GM18505 (cell line): ENCODE measurements at regions not wholly inside any gene's neighbourhood (a gene's known extent, or its start where the extent isn't known, plus 50 kb on each side); places are given as distances from the start of the nearest gene placed in this dataset.

Experiments used
- ATAC-seq: cut with Tn5 transposase; IDR thresholded peaks from one replicate; pipeline ENCODE4 v1.9.1; 2021; ENCODE audit not compliant: unreplicated experiment
- POLR2A ChIP-seq: IDR thresholded peaks from 4 replicates; pipeline ENCODE4 v1.6.1; 2011; ENCODE audit warnings: borderline replicate concordance; ENCODE audit not compliant: insufficient read depth, insufficient read length; ENCODE audit errors: extremely low read depth

DNA sequence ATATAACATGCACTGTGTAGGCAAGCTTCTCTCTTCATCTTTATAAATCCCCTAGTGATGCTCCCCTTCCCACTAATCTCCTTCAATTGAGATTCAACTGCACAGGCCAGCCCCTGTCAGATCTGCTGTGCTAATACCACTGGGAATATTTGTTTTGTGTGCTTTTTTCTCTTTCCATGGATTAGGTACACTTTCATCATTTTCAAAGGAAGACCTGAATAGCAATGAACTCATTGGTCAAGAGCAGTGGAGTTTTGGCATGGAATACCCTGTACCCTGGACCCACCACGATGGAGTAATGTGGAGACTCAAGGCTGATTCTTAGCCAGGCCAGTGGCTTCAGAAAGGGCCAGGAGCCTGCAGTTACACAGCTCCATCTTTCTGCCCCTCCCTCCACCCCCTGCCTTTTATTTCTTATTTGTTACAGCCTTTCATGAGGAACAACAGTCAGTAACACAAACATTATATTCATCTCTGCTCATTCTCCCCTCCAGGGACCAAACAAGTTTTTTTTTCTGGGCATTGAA is 75.4 kb upstream of the KCNG1 start:
- no peak for ATAC-seq

DNA sequence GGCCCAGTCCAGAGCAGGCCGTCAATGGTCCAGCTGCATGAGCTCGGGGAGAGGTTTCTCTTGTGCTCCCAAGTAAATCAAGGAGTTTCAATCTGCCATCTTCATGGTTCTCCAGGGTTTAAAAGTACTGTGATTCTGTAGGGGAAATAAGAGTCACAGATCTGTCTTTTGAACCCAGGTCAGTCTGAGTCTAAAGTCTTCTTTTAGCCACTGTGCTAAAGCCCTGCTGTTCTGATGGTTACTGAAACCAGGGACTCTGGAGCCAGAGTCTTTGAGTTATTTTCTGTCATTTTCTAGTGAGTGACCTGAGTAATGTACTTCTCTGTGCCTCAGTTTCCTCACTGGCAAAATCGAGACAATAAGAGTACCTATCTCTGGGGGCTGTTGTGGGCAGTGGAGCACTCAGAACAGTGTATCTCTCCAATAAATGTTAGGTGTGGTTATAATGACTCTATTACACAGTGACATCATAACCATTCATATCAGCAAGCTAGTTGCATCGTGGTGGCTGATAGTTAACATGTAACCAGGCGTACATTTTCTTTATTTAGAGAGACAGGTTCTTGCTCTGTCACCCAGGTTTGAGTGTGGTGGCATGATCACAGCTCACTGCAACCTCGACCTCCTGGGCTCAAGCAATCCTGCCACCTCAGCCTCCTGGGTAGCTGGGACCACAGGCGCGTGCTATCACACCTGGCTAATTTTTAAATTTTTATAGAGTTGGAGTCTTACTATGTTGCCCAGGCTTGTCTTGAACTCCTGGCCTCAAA is 74.6 kb upstream of the KCNG1 start:
- TF ChIP-seq POLR2A: no peak
- ATAC-seq: no peak

More for the DNA sequence above, 75.4 kb upstream of the KCNG1 start:
- no peak for TF ChIP-seq POLR2A

GRCh38 chr20:51096582-51097267 is 73.8 kb upstream of the KCNG1 start:
- no peak for TF ChIP-seq POLR2A
- ATAC-seq: no peak

- TF ChIP-seq POLR2A: no peak
- ATAC-seq: no peak
These were observed 73.0 kb upstream of the KCNG1 start for GRCh38 chr20:51095633-51096521.

DNA sequence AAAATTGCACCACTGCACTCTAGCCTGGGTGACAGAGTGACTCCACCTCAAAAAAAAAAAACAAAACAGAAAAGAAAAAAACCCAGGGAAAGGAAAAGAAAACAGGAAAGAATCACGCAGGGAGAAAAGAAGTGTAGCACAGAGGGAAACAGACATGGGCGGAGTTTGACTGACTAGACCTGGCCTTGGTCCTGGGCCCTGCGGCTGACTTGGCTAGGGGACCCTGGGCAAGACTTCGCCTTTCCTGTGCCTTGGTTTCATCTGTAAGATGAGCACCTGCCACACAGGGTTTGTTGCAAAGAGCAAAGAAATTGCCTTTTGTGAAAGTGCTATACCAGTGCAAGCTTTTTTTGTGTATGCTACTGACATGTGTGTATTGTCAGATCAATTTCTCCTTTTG is 71.3 kb upstream of the KCNG1 start:
- ATAC-seq: no peak
- no peak for TF ChIP-seq POLR2A

DNA sequence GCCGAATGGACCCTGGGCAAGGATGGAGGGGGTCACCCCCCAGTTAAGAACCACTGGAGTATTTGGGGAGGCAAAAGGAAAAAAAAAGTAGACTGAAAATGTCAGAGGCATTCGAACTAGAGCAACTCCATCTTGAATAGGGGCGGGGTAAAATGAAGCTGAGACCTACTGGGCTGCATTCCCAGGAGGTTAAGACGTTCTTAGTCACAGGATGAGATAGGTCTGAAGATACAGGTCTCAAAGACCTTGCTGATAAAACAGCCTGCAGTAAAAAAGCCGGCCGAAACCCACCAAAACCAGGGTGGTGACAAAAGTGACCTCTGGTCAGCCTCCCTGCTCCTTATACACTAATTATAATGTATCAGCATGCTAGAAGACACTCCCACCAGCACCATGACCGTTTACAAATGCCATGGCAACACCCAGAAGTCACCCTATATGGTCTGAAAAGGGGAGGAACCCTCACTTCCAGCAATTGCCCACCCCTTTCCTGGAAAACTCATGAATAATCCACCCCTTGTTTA is 70.4 kb upstream of the KCNG1 start:
- TF ChIP-seq POLR2A: no peak
- ATAC-seq: no peak

GRCh38 chr20:51092338-51092737 is 69.4 kb upstream of the KCNG1 start:
- no peak for ATAC-seq
- TF ChIP-seq POLR2A: no peak

GRCh38 chr20:51091406-51092195 is 68.7 kb upstream of the KCNG1 start:
- no peak for ATAC-seq
- TF ChIP-seq POLR2A: no peak

GRCh38 chr20:51089840-51090239 is 66.9 kb upstream of the KCNG1 start:
- TF ChIP-seq POLR2A: no peak
- ATAC-seq: no peak

DNA sequence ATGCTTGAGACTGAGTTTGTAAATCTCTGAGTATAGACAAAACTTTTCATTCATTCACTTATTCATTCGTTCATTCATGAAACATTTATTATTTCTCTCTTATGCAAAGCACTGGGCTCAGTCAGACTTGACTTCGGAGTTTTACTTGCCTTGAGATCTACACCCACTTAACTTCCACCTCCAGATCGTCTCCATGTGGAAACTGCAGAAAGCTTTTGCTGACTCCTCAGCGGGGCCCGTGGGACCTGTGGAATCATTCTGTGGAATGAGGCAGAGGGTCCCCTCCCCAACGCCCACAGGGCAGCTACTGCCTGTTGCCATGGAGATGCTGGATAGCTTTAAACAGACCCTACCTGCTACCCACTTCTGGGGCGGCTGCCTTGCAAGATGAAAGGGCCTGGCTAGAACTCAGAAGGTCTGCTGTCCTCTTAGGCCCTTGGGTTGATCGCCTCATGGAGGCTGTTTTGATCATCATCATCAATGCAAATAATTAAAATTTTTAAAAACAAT is 66.4 kb upstream of the KCNG1 start:
- no peak for TF ChIP-seq POLR2A
- ATAC-seq: no peak

DNA sequence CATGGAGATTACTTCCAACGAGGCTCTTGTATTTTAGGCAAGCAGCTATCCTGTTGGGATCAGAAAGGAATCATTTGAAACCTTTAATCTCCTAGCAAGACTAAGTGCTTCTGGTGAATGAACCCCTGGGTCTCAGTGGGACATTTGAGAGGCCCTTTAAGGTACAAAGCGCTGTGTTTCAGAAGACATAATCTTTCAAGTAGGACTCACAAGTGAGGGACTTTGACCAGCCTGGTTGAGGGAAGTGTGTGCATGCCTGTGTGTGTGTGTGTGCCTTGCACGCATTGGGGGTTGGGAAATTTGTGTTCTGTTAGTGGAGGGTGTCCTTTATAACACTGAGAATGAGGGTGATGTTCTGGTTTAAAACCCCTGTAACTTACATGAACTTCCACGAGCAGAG is 64.4 kb upstream of the KCNG1 start:
- no peak for ATAC-seq
- TF ChIP-seq POLR2A: no peak

- no peak for ATAC-seq
These were observed 62.9 kb upstream of the KCNG1 start for GRCh38 chr20:51085769-51086168.

More at GRCh38 chr20:51085769-51086168, 62.9 kb upstream of the KCNG1 start:
- no peak for TF ChIP-seq POLR2A
